Smooth muscle cell (in vitro differentiated cells): ENCODE measurements at regions not wholly inside any gene's neighbourhood (a gene's known extent, or its start where the extent isn't known, plus 50 kb on each side); places are given as distances from the start of the nearest gene placed in this dataset.

Experiments
- DNase-seq: peaks from one replicate; lab custom pipeline; 2025; ENCODE audit not compliant: unreplicated experiment; lab: John Stamatoyannopoulos, UW
- H2AFZ ChIP-seq: fragments of 200-600 bp; sonication (generic); 2 replicates; pipeline ENCODE4 v1.6.0; 2016; ENCODE audit warnings: antibody characterized with exemption, low read depth, mild to moderate bottlenecking
- H3F3A ChIP-seq: fragments of 200-600 bp; sonication (generic); 2 replicates; pipeline ENCODE4 v1.6.0; 2017; ENCODE audit warnings: antibody characterized with exemption, low read depth
- H3K27ac ChIP-seq: fragments of 200-600 bp; sonication (generic); 2 replicates; pipeline ENCODE4 v1.5.1; 2016; ENCODE audit warnings: low read depth, mild to moderate bottlenecking
- H3K27me3 ChIP-seq: fragments of 200-600 bp; sonication (generic); 2 replicates; pipeline ENCODE4 v1.6.1; 2016; ENCODE audit warnings: low read depth, mild to moderate bottlenecking
- H3K36me3 ChIP-seq: fragments of 200-600 bp; sonication (generic); 2 replicates; pipeline ENCODE4 v1.5.1; 2016; ENCODE audit warnings: low read depth
- H3K4me1 ChIP-seq: fragments of 200-600 bp; sonication (generic); 2 replicates; pipeline ENCODE4 v1.5.1; 2016; ENCODE audit warnings: low read depth
- H3K4me2 ChIP-seq: fragments of 200-600 bp; sonication (generic); 2 replicates; pipeline ENCODE4 v1.6.0; 2016; ENCODE audit warnings: mild to moderate bottlenecking
- H3K4me3 ChIP-seq: fragments of 200-600 bp; sonication (generic); 2 replicates; pipeline ENCODE4 v1.5.1; 2016; ENCODE audit warnings: mild to moderate bottlenecking
- H3K79me2 ChIP-seq: fragments of 200-600 bp; sonication (generic); 2 replicates; pipeline ENCODE4 v1.6.0; 2016; ENCODE audit warnings: low read depth, mild to moderate bottlenecking
- H3K9ac ChIP-seq: fragments of 200-600 bp; sonication (generic); 2 replicates; pipeline ENCODE4 v1.6.0; 2016; ENCODE audit warnings: low read depth
- H3K9me3 ChIP-seq: fragments of 200-600 bp; sonication (generic); replicated peaks from 2 replicates; pipeline ENCODE4 v1.5.1; 2016; ENCODE audit warnings: low read depth
- H4K20me1 ChIP-seq: fragments of 200-600 bp; sonication (generic); 2 replicates; pipeline ENCODE4 v1.6.0; 2016; ENCODE audit warnings: low read depth
- CTCF ChIP-seq: fragments of 200-600 bp; sonication (generic); IDR thresholded peaks from 2 replicates; pipeline ENCODE4 v1.5.1; 2017; ENCODE audit warnings: borderline replicate concordance, mild to moderate bottlenecking, antibody characterized with exemption; ENCODE audit not compliant: insufficient read depth, poor library complexity, severe bottlenecking
- WGBS: methylation state at CpG from one replicate; pipeline ENCODE4 v1.1.7; 2016; ENCODE audit warnings: low lambda C conversion rate; 5-methylcytosine and 5-hydroxymethylcytosine counted together

- H3K9me3 ChIP-seq, result no peaks in the 10 kb centered on the region
- no peak overlapping the region for H3K4me3 ChIP-seq
- no peaks in the 10 kb centered on the region for H3K79me2 ChIP-seq
- no peaks in the 10 kb centered on the region for H3F3A ChIP-seq
- no peak overlapping the region for H2AFZ ChIP-seq
- no peaks in the 10 kb centered on the region for H3K4me1 ChIP-seq
- TF ChIP-seq CTCF, result no peak
- DNase-seq, result no peak
- WGBS, result 89% methylated on average over 1 of the region's 1 CpG
- no peak overlapping the region for H3K9ac ChIP-seq
- H3K4me2 ChIP-seq, result no peak overlapping the region
- no peak overlapping the region for H3K27ac ChIP-seq
- H3K27me3 ChIP-seq, result no peaks in the 10 kb centered on the region
- no peaks in the 10 kb centered on the region for H4K20me1 ChIP-seq
- no peaks in the 10 kb centered on the region for H3K36me3 ChIP-seq
Measured at GRCh38 chr13:82506805-82507414, 1375.4 kb downstream of the SLITRK1 start.

- no peak overlapping the region for H3K4me2 ChIP-seq
- H3K4me3 ChIP-seq, result no peak overlapping the region
- no peaks in the 10 kb centered on the region for H3K9me3 ChIP-seq
- TF ChIP-seq CTCF, result no peak
- no peaks in the 10 kb centered on the region for H3K4me1 ChIP-seq
- no peak overlapping the region for H3K27ac ChIP-seq
- no peak for DNase-seq
- no peaks in the 10 kb centered on the region for H3K79me2 ChIP-seq
- H3K9ac ChIP-seq, result no peak overlapping the region
- H3F3A ChIP-seq, result no peaks in the 10 kb centered on the region
- H4K20me1 ChIP-seq, result no peaks in the 10 kb centered on the region
- H3K36me3 ChIP-seq, result no peaks in the 10 kb centered on the region
- no peaks in the 10 kb centered on the region for H3K27me3 ChIP-seq
- no peak overlapping the region for H2AFZ ChIP-seq
Measured at GRCh38 chr13:82501834-82502233, 1380.4 kb downstream of the SLITRK1 start.

- WGBS, result 45% methylated on average over 2 of the region's 2 CpGs
- H3K27me3 ChIP-seq, result no peaks in the 10 kb centered on the region
- no peaks in the 10 kb centered on the region for H3F3A ChIP-seq
- no peak overlapping the region for H3K9ac ChIP-seq
- TF ChIP-seq CTCF, result peak; percentile 44
- no peaks in the 10 kb centered on the region for H3K4me1 ChIP-seq
- H3K27ac ChIP-seq, result no peak overlapping the region
- no peaks in the 10 kb centered on the region for H3K79me2 ChIP-seq
- H3K9me3 ChIP-seq, result no peaks in the 10 kb centered on the region
- no peak overlapping the region for H3K4me3 ChIP-seq
- H3K36me3 ChIP-seq, result no peaks in the 10 kb centered on the region
- no peak overlapping the region for H3K4me2 ChIP-seq
- no peaks in the 10 kb centered on the region for H4K20me1 ChIP-seq
- no peak overlapping the region for H2AFZ ChIP-seq
- DNase-seq, result no peak
Measured at GRCh38 chr13:82480415-82480814, 1401.9 kb downstream of the SLITRK1 start.

GRCh38 chr13:82477436-82477835, 1404.8 kb downstream of the SLITRK1 start:
- WGBS, result 64% methylated on average over 1 of the region's 1 CpG
- H3K27ac ChIP-seq, result no peak overlapping the region
- TF ChIP-seq CTCF, result no peak
- no peaks in the 10 kb centered on the region for H3F3A ChIP-seq
- H2AFZ ChIP-seq, result no peak overlapping the region
- no peaks in the 10 kb centered on the region for H3K27me3 ChIP-seq
- no peak overlapping the region for H3K4me2 ChIP-seq
- no peak overlapping the region for H3K9ac ChIP-seq
- no peaks in the 10 kb centered on the region for H3K4me1 ChIP-seq
- H3K4me3 ChIP-seq, result no peak overlapping the region
- DNase-seq, result no peak
- no peaks in the 10 kb centered on the region for H3K9me3 ChIP-seq
- H4K20me1 ChIP-seq, result no peaks in the 10 kb centered on the region
- no peaks in the 10 kb centered on the region for H3K79me2 ChIP-seq
- H3K36me3 ChIP-seq, result no peaks in the 10 kb centered on the region
